Ishikawa (cell line): ENCODE measurements at regions not wholly inside any gene's neighbourhood (a gene's known extent, or its start where the extent isn't known, plus 50 kb on each side); places are given as distances from the start of the nearest gene placed in this dataset.

Source experiments
- CEBPB ChIP-seq: IDR thresholded peaks from 2 replicates; pipeline ENCODE4 v1.6.1; 2012
- CREB1 ChIP-seq: IDR thresholded peaks from 2 replicates; pipeline ENCODE4 v1.6.1; 2012; ENCODE audit warnings: low read depth
- FOXM1 ChIP-seq: IDR thresholded peaks from 2 replicates; pipeline ENCODE4 v1.6.1; 2012; ENCODE audit warnings: low read depth, borderline replicate concordance
- TEAD4 ChIP-seq: IDR thresholded peaks from 2 replicates; pipeline ENCODE4 v1.6.1; 2012
- YY1 ChIP-seq: IDR thresholded peaks from 2 replicates; pipeline ENCODE4 v1.6.1; 2012; ENCODE audit warnings: low read depth
- TF ChIP-seq, protein P1 (sequence below): IDR thresholded peaks from 2 replicates; pipeline ENCODE4 v1.6.1; 2012; ENCODE audit warnings: low read depth, mild to moderate bottlenecking

DNA sequence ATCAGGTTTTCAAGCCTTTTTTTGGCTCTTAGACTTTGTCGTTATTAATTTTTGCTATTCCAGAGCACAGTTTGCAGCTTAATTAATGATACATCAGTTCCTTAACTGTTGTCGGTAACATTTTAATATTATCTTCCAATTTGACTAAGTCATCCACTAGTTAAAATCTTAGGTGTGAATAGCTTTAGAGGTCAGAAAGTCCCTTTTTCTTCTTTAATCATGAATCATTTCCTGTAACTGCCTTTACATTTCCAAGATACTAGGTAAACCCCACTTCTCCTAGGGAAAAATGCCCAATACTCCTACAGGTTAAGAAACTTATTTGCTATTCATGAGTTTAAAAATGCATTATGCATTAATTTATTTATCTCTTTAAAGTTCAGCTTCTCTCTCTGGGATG, 260.9 kb upstream of the CFAP20DC start:
- TF ChIP-seq FOXM1 (no peak), CEBPB (no peak), TEAD4 (no peak), CREB1 (no peak), YY1 (no peak)
- TF ChIP-seq, protein P1, sequence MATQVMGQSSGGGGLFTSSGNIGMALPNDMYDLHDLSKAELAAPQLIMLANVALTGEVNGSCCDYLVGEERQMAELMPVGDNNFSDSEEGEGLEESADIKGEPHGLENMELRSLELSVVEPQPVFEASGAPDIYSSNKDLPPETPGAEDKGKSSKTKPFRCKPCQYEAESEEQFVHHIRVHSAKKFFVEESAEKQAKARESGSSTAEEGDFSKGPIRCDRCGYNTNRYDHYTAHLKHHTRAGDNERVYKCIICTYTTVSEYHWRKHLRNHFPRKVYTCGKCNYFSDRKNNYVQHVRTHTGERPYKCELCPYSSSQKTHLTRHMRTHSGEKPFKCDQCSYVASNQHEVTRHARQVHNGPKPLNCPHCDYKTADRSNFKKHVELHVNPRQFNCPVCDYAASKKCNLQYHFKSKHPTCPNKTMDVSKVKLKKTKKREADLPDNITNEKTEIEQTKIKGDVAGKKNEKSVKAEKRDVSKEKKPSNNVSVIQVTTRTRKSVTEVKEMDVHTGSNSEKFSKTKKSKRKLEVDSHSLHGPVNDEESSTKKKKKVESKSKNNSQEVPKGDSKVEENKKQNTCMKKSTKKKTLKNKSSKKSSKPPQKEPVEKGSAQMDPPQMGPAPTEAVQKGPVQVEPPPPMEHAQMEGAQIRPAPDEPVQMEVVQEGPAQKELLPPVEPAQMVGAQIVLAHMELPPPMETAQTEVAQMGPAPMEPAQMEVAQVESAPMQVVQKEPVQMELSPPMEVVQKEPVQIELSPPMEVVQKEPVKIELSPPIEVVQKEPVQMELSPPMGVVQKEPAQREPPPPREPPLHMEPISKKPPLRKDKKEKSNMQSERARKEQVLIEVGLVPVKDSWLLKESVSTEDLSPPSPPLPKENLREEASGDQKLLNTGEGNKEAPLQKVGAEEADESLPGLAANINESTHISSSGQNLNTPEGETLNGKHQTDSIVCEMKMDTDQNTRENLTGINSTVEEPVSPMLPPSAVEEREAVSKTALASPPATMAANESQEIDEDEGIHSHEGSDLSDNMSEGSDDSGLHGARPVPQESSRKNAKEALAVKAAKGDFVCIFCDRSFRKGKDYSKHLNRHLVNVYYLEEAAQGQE: no peak
